HepG2 (cell line): ENCODE measurements at regions not wholly inside any gene's neighbourhood (a gene's known extent, or its start where the extent isn't known, plus 50 kb on each side); places are given as distances from the start of the nearest gene placed in this dataset.

Experiments used
- ATAC-seq: fragments of 200-7000 bp; cut with Tn5 transposase; 3 replicates; pipeline ENCODE4 v1.9.1; 2020; ENCODE audit warnings: mild to moderate bottlenecking, moderate library complexity
- BruUV-seq: library from RNA; stranded (reverse); fragments of 400-500 nt; replicated peaks from 2 replicates; lab custom pipeline; 2021; lab: Mats Ljungman, UMichigan
- CTCF ChIA-PET: fragments of 300-600 bp; formaldehyde crosslinking; extraction: SDS; loops from one replicate; lab custom pipeline; 2021; ENCODE audit warnings: low total read pairs, inconsistent platforms, low intra/inter-chr PET ratio; lab: Yijun Ruan, JAX
- POLR2A ChIA-PET: fragments of 350-600 bp; sonication (Branson Sonifier 250); formaldehyde crosslinking; loops from one replicate; lab custom pipeline; 2020; ENCODE audit warnings: antibody characterized with exemption, inconsistent platforms; lab: Yijun Ruan, JAX
- DNase-seq: peaks from one replicate; pipeline ENCODE4 v3.0.0-alpha.2; 2015; ENCODE audit warnings: low spot score
- FAIRE-seq: peaks from 3 replicates; lab custom pipeline; 2011; peaks lifted over from hg19 to GRCh38; lab: Jason Lieb, UNC
- H2AFZ ChIP-seq: one replicate; pipeline ENCODE4 v1.6.1; 2011; ENCODE audit warnings: low read length, inconsistent platforms
- H3K27ac ChIP-seq: fragments of 300-600 bp; 3 replicates; pipeline ENCODE4 v1.8.0; 2011; ENCODE audit warnings: mixed run types, mild to moderate bottlenecking, mixed read lengths, low read length, inconsistent platforms; ENCODE audit not compliant: insufficient read depth; ENCODE audit errors: extremely low read length
- H3K27me3 ChIP-seq, 2 experiments: fragments of 200-600 bp in 1 of 2; 2 replicates in 1 of 2; 3 replicates in 1 of 2; pipeline versions ENCODE4 v1.6.0 to v1.8.0; 2011; ENCODE audit warnings: low read length in 2 of 2, mild to moderate bottlenecking in 2 of 2, moderate library complexity in 2 of 2, inconsistent platforms in 1 of 2; ENCODE audit not compliant: insufficient read depth in 2 of 2, control insufficient read depth in 1 of 2
- H3K36me3 ChIP-seq, 2 experiments: fragments of 200-600 bp in 1 of 2; replicated peaks in 1 of 2; 2 replicates in 1 of 2; 3 replicates in 1 of 2; pipeline versions ENCODE4 v1.5.1 to v1.8.0; 2011; ENCODE audit warnings: low read length in 2 of 2, inconsistent platforms in 1 of 2; ENCODE audit not compliant: insufficient read depth in 2 of 2, control insufficient read depth in 1 of 2
- H3K4me1 ChIP-seq: 2 replicates; pipeline ENCODE4 v1.5.1; 2012; ENCODE audit warnings: low read length, inconsistent platforms; ENCODE audit not compliant: insufficient read depth
- H3K4me2 ChIP-seq: 2 replicates; pipeline ENCODE4 v1.6.0; 2011; ENCODE audit warnings: low read depth, low read length, inconsistent platforms
- H3K4me3 ChIP-seq, 3 experiments: fragments of 200-600 bp in 1 of 3; sonication (generic), shearing (Covaris generic) in 1 of 3; replicated peaks in 1 of 3; 2 replicates each; pipeline ENCODE4 v1.5.1; 2011 to 2016; ENCODE audit warnings: low read length in 3 of 3, inconsistent platforms in 2 of 3, low read depth in 2 of 3, mild to moderate bottlenecking in 2 of 3, control low read depth in 1 of 3, mixed read lengths in 1 of 3; ENCODE audit not compliant: insufficient read depth in 1 of 3
- H3K79me2 ChIP-seq: one replicate; pipeline ENCODE4 v1.6.1; 2011; ENCODE audit warnings: low read length, inconsistent platforms; ENCODE audit not compliant: insufficient read depth
- H3K9ac ChIP-seq: 2 replicates; pipeline ENCODE4 v1.6.0; 2011; ENCODE audit warnings: mild to moderate bottlenecking, low read depth, low read length, inconsistent platforms; ENCODE audit not compliant: insufficient read depth
- H3K9me3 ChIP-seq: 2 replicates; pipeline ENCODE4 v1.5.1; 2012; ENCODE audit warnings: mild to moderate bottlenecking, low read length
- H4K20me1 ChIP-seq: 2 replicates; pipeline ENCODE4 v1.6.0; 2011; ENCODE audit warnings: inconsistent platforms, mild to moderate bottlenecking, low read length, moderate library complexity; ENCODE audit not compliant: insufficient read depth
- ATF2 ChIP-seq: sonication (generic); formaldehyde crosslinking; IDR thresholded peaks from 2 replicates; pipeline ENCODE4 v1.4.0; 2020; ENCODE audit warnings: missing genetic modification reagents
- NKX3-1 ChIP-seq: sonication (generic); formaldehyde crosslinking; IDR thresholded peaks from 2 replicates; pipeline ENCODE4 v1.5.0; 2020; ENCODE audit warnings: missing genetic modification reagents
- STAT6 ChIP-seq: sonication (generic); formaldehyde crosslinking; IDR thresholded peaks from 2 replicates; pipeline ENCODE4 v1.4.0; 2020; ENCODE audit warnings: missing genetic modification reagents, mild to moderate bottlenecking, borderline replicate concordance
- TAF15 ChIP-seq: fragments of 200-400 bp; formaldehyde crosslinking; IDR thresholded peaks from one replicate; pipeline ENCODE4 v1.6.1; 2018; ENCODE audit warnings: mild to moderate bottlenecking, low read depth, low read length; ENCODE audit not compliant: poor library complexity, severe bottlenecking
- USF2 ChIP-seq, 2 experiments: sonication (generic) in 1 of 2; formaldehyde crosslinking in 1 of 2; IDR thresholded peaks; 2 replicates each; pipeline versions ENCODE4 v1.5.1 to v1.6.1; 2011 to 2020; ENCODE audit warnings: borderline replicate concordance in 1 of 2, low read depth in 1 of 2, low read length in 1 of 2, mild to moderate bottlenecking in 1 of 2, missing genetic modification reagents in 1 of 2, moderate library complexity in 1 of 2
- ZKSCAN1 ChIP-seq: fragments of 150-350 bp; IDR thresholded peaks from 2 replicates; pipeline ENCODE4 v1.6.1; 2014; ENCODE audit warnings: low read length
- ZNF33A ChIP-seq: sonication (generic); formaldehyde crosslinking; IDR thresholded peaks from 2 replicates; pipeline ENCODE4 v1.5.1; 2020; ENCODE audit warnings: missing genetic modification reagents, mild to moderate bottlenecking, moderate library complexity, borderline replicate concordance
- ZNF577 ChIP-seq: sonication (generic); formaldehyde crosslinking; IDR thresholded peaks from 2 replicates; pipeline ENCODE4 v1.4.0; 2020; ENCODE audit warnings: mild to moderate bottlenecking, low read depth, missing genetic modification reagents, borderline replicate concordance
- WGBS: methylation state at CpG from one replicate; pipeline ENCODE4 v1.1.6; 2017; ENCODE audit warnings: low lambda C conversion rate; 5-methylcytosine and 5-hydroxymethylcytosine counted together
- in situ Hi-C: cut with HindIII; loops from 2 replicates; pipeline ENCODE4 v1.10.0; 2017; ENCODE audit warnings: low pct_unique_long_range_greater_than_20kb; ENCODE audit not compliant: extremely low pct_ligation_motif_present
- intact Hi-C: fragments of 100-400 bp; cut with micrococcal nuclease; formaldehyde crosslinking; loops from one replicate; pipeline ENCODE4 v1.10.0; 2022; ENCODE audit not compliant: unreplicated experiment

DNA sequence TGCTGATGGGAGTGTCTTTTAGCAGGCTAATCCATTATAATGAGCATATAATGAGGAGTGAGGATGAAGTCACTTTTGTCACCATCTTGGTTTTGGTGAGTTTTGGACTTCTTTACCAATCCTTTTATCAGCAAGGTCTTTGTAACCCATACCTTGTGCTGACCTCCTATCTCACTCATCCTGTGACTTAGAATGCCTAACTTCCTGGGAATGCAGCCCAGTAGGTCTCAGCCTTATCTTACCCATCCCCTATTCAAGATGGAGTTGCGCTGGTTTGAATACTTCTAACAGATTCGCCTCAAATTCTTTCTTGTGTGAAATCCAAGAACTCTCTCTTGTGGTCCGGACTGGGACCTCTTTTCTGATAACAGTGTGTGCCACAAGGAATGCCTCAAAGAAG lies 253.1 kb upstream of the CACNA2D1 start:
- Histone ChIP-seq H3K9ac (no peak overlapping the region), H3K4me2 (no peak overlapping the region), H3K9me3 (no peaks in the 10 kb centered on the region), H3K27me3 (no peaks in the 10 kb centered on the region), H2AFZ (no peak overlapping the region), H3K4me3 (no peak overlapping the region), H3K36me3 (no peaks in the 10 kb centered on the region), H3K27ac (no peak overlapping the region), H3K4me1 (no peaks in the 10 kb centered on the region), H3K79me2 (no peaks in the 10 kb centered on the region), H4K20me1 (no peaks in the 10 kb centered on the region)
- ATAC-seq (no peak), FAIRE-seq (no peak), DNase-seq (no peak)
- POLR2A ChIA-PET: no interaction called here
- BruUV-seq: no TSS peak
- intact Hi-C loops: no loop called here
- in situ Hi-C loops: no loop called here
- CTCF ChIA-PET: no interaction called here
- TF ChIP-seq ATF2 (CRISPR knock-in tag): no peak
- TF ChIP-seq USF2 (IDR thresholded peaks at IDR 0.05; ENCODE audit: low read depth, low read length): no peak
- no peak for TF ChIP-seq USF2 (CRISPR knock-in tag; IDR thresholded peaks at IDR 0.05; ENCODE audit: borderline replicate concordance)
- no peak for TF ChIP-seq TAF15
- TF ChIP-seq ZNF33A (CRISPR knock-in tag): no peak
- no peak for TF ChIP-seq ZNF577 (CRISPR knock-in tag)
- TF ChIP-seq STAT6 (CRISPR knock-in tag): no peak
- no peak for TF ChIP-seq NKX3-1 (CRISPR knock-in tag)
- TF ChIP-seq ZKSCAN1: no peak
- WGBS: 2% methylated on average over 3 of the region's 3 CpGs
